Suprapubic skin (tissue), 4 donors: ENCODE measurements at regions not wholly inside any gene's neighbourhood (a gene's known extent, or its start where the extent isn't known, plus 50 kb on each side); places are given as distances from the start of the nearest gene placed in this dataset.

Experiments used
- CTCF ChIP-seq, 2 donors: fragments of 200-600 bp in 1 of 2; fragments of 450-650 bp in 1 of 2; sonication (generic) in 1 of 2; IDR thresholded peaks; one replicate each; pipeline ENCODE4 v1.5.1; 2016 to 2019; ENCODE audit warnings: antibody characterized with exemption in 2 of 2, mild to moderate bottlenecking in 1 of 2, moderate library complexity in 1 of 2
- EP300 ChIP-seq: sonication (generic); formaldehyde crosslinking; IDR thresholded peaks from one replicate; pipeline ENCODE4 v1.6.1; 2017; ENCODE audit warnings: antibody characterized with exemption
- POLR2A ChIP-seq, 2 donors: fragments of 450-650 bp; IDR thresholded peaks; one replicate each; pipeline ENCODE4 v1.6.1; 2017; ENCODE audit warnings: antibody characterized with exemption in 2 of 2, mild to moderate bottlenecking in 2 of 2, moderate library complexity in 2 of 2
- POLR2AphosphoS5 ChIP-seq, 3 donors: sonication (generic); formaldehyde crosslinking; IDR thresholded peaks; one replicate each; pipeline ENCODE4 v1.6.1; 2017; ENCODE audit warnings: antibody characterized with exemption in 3 of 3

- TF ChIP-seq CTCF (IDR thresholded peaks at IDR 0.05), result no peak
- no peak for TF ChIP-seq POLR2A (IDR thresholded peaks at IDR 0.05)
- no peak for TF ChIP-seq EP300
- TF ChIP-seq POLR2AphosphoS5 (IDR thresholded peaks at IDR 0.05), result no peak
Measured at GRCh38 chr6:115721564-115721963, 339.1 kb downstream of the FRK start.
